Mesothelial cell of epicardium (in vitro differentiated cells): ENCODE measurements at regions not wholly inside any gene's neighbourhood (a gene's known extent, or its start where the extent isn't known, plus 50 kb on each side); places are given as distances from the start of the nearest gene placed in this dataset.

Source experiments
- DNase-seq, 2 experiments: peaks; one replicate each; pipeline ENCODE4 v3.0.0; 2021; ENCODE audit warnings: low spot score in 2 of 2; ENCODE audit not compliant: unreplicated experiment in 2 of 2
- H3K27ac Mint-ChIP-seq: 2 replicates; pipeline ENCODE4 v1.8.0; 2021; ENCODE audit warnings: mixed read lengths
- H3K27me3 Mint-ChIP-seq: 2 replicates; pipeline ENCODE4 v1.8.0; 2021; ENCODE audit warnings: low read depth, mixed read lengths
- H3K36me3 Mint-ChIP-seq: 2 replicates; pipeline ENCODE4 v1.8.0; 2021; ENCODE audit warnings: mixed read lengths
- H3K4me1 Mint-ChIP-seq: 2 replicates; pipeline ENCODE4 v1.8.0; 2021; ENCODE audit warnings: mixed read lengths
- H3K4me3 Mint-ChIP-seq: 2 replicates; pipeline ENCODE4 v1.8.0; 2021; ENCODE audit warnings: mild to moderate bottlenecking, moderate library complexity, mixed read lengths
- H3K9me3 Mint-ChIP-seq: 2 replicates; pipeline ENCODE4 v1.8.0; 2021; ENCODE audit warnings: mixed read lengths
- TF ChIP-seq, protein P1 (sequence below): fragments of 200-600 bp; sonication (generic); IDR thresholded peaks from one replicate; pipeline ENCODE4 v1.5.0; 2021; ENCODE audit warnings: antibody characterized with exemption; ENCODE audit not compliant: unreplicated experiment

GRCh38 chr7:25060487-25061055 is 64.5 kb downstream of the CYCS start:
- Mint-ChIP-seq H3K4me1 (no peaks in the 10 kb centered on the region), H3K4me3 (no peak overlapping the region), H3K27me3 (peaks cover 5% of the 10 kb centered on the region), H3K36me3 (no peaks in the 10 kb centered on the region), H3K27ac (no peak overlapping the region), H3K9me3 (peaks cover 6% of the 10 kb centered on the region)
- DNase-seq = no peak
- TF ChIP-seq, protein P1, sequence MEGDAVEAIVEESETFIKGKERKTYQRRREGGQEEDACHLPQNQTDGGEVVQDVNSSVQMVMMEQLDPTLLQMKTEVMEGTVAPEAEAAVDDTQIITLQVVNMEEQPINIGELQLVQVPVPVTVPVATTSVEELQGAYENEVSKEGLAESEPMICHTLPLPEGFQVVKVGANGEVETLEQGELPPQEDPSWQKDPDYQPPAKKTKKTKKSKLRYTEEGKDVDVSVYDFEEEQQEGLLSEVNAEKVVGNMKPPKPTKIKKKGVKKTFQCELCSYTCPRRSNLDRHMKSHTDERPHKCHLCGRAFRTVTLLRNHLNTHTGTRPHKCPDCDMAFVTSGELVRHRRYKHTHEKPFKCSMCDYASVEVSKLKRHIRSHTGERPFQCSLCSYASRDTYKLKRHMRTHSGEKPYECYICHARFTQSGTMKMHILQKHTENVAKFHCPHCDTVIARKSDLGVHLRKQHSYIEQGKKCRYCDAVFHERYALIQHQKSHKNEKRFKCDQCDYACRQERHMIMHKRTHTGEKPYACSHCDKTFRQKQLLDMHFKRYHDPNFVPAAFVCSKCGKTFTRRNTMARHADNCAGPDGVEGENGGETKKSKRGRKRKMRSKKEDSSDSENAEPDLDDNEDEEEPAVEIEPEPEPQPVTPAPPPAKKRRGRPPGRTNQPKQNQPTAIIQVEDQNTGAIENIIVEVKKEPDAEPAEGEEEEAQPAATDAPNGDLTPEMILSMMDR = no peak

DNA sequence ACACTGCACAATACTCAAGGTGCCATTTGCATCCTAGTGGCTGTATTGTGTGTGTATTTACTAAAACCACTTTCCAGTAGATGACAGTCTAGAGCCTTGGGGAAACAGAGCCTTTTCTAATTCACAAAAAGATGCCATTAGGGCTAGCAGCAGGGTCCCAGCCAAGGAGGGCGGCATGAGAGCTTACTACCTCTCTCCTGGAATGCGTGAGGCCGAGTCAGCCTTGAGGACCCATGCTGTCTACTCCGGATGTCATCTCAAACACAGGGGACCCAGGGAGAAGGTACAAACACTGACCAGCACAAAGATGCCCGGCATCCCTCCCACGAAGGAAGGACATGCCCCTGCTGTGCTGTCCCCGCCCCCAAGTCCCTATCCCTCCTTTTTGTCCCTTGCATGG is 65.5 kb downstream of the CYCS start:
- TF ChIP-seq, protein P1 = no peak
- Mint-ChIP-seq H3K9me3 (peaks cover 6% of the 10 kb centered on the region), H3K4me1 (no peaks in the 10 kb centered on the region), H3K36me3 (no peaks in the 10 kb centered on the region), H3K27me3 (peaks cover 5% of the 10 kb centered on the region), H3K27ac (no peak overlapping the region), H3K4me3 (no peak overlapping the region)
- no peak for DNase-seq

DNA sequence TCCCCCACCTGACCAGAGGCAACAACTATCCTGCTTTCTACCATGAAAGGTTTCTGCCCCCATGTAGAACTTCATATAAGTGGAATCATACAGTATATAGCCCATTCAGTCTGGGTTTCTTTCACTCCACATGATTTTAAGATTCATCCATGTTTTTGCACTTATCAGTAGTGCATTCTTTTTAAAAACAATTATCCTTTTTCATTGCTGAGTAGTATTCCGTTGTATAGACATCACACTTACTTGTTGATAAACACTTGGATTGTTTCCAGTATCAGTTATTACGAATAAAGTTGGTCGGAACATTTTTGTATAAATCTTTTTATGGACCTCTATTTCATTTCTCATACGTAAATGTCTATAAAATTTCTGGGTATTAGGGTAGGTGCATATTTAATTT is 68.7 kb downstream of the CYCS start:
- Mint-ChIP-seq H3K9me3 (no peaks in the 10 kb centered on the region), H3K4me1 (no peaks in the 10 kb centered on the region), H3K36me3 (no peaks in the 10 kb centered on the region), H3K4me3 (no peak overlapping the region), H3K27ac (no peak overlapping the region), H3K27me3 (peaks cover 5% of the 10 kb centered on the region)
- TF ChIP-seq, protein P1 = no peak
- no peak for DNase-seq

DNA sequence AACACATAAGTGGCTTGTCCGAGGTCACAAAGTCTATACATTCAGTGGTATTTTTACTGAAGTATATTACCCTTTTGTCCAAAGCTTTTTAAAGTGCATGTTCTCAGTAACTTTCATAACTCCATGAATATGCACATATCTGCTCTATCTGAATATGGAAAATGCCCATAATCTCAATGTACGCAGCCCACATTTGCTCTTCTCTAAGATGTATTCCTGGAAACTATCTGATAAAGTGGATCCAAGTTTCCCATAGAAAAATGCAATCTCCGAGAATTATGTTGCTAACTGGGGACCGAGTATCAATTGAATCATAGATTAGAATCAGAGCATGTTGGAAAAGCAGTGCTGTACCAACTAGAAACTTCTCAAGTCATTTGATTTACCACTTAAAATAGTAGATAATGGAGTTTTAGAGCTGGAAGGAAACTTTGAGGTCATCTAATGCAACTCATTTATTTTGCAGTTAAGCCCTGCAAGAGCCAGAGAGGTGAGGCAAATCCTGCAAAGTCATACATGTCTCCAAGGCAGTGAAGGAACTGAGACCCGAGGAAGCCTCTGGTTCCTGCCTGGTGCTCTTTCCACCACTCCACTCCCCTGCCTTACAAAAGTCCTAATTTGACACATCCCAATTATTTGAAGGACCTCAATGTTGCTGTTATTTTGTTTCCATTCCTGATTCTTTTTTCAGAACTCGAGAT is 69.4 kb downstream of the CYCS start:
- no peak overlapping the region for H3K27ac Mint-ChIP-seq
- no peak overlapping the region for H3K4me3 Mint-ChIP-seq
- no peaks in the 10 kb centered on the region for H3K9me3 Mint-ChIP-seq
- H3K36me3 Mint-ChIP-seq = no peaks in the 10 kb centered on the region
- TF ChIP-seq, protein P1 = no peak
- peaks cover 5% of the 10 kb centered on the region for H3K27me3 Mint-ChIP-seq
- no peaks in the 10 kb centered on the region for H3K4me1 Mint-ChIP-seq
- no peak for DNase-seq

DNA sequence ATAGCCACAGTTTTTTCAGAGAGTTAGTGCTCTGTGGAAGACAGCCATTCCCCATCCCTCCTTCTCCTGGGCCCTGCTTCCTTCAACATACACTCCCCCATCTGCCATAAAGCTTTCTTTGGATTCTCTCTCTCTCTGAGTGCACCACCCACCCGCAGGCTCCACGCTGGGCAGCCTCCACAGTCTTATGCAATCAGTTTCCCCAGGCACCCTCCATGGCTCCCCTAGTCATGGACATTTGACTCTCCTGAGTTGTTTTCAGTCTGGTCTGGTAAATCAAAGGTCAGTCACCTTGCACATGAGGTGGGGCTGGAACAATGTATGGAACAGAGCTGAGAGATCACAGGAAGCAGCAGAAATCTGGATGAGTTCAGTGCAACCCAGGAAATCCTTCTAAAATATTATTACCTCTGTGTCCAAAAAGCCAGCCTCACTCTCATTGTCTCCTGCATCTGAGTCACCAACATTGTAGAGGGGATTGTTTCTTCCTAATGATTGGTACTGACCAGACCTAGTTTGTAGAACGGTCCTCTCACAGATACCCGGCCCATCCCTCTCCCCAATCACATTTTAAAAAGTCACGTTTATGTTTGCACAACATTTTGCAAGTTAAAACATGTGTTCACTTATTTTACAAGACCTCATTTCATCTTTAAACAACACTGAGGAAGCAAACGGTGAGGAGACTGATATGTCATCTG is 70.1 kb downstream of the CYCS start:
- no peak for DNase-seq
- TF ChIP-seq, protein P1 = no peak
- H3K27ac Mint-ChIP-seq = no peak overlapping the region
- H3K4me1 Mint-ChIP-seq = no peaks in the 10 kb centered on the region
- H3K36me3 Mint-ChIP-seq = no peaks in the 10 kb centered on the region
- peaks cover 5% of the 10 kb centered on the region for H3K27me3 Mint-ChIP-seq
- H3K9me3 Mint-ChIP-seq = no peaks in the 10 kb centered on the region
- no peak overlapping the region for H3K4me3 Mint-ChIP-seq
